ENCODE measurements at regions not wholly inside any gene's neighbourhood (a gene's known extent, or its start where the extent isn't known, plus 50 kb on each side); places are given as distances from the start of the nearest gene placed in this dataset.
"Not testable (repeated sequence)": the region's sequence is repeated elsewhere in the genome, so short reads cannot be mapped to it uniquely, and the experiment has no call there.

- no peak for DNase-seq
Measured at GRCh38 chr2:116776556-116776955, 1037.9 kb upstream of the DDX18 start.

- DNase-seq = no peak
Measured at GRCh38 chr2:116787848-116788247, 1026.6 kb upstream of the DDX18 start.

DNA sequence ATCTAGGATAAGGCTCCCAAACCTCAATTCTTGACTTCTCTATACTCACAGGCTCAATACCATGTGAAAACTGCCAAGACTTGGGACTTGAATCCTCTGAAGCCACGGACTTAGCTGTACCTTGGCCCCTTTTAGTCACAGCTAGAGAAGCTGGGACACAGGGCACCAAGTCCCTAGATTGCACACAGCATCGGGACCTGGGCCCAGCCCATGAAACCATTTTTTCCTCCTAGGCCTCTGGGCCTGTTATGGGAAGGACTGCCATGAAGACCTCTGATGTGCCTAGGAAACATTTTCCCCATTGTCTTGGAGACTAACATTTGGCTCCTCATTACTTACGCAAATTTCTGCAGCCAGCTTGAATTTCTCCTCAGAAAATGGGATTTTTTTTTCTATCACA is 1011.8 kb upstream of the DDX18 start:
- no peak for DNase-seq

DNA sequence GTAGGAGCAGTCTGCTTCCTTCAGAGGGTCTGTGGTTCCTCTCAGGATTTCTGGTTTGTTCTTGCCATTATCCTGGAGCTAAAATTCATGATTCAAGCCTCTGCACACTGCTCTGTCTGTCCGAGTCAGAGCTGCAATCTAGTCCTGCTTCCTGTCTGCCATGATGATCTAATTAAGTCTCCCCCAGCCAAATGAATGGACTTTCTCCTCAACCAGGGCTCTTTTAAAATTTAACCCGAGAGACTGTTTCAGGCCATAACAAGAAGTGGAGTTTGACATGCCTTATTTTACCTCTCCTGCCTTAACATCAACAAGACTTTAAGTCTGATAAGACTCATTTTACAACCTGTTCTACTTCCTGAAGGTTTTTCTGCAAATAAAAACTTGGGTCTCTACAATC is 1009.6 kb upstream of the DDX18 start:
- no peak for DNase-seq

DNA sequence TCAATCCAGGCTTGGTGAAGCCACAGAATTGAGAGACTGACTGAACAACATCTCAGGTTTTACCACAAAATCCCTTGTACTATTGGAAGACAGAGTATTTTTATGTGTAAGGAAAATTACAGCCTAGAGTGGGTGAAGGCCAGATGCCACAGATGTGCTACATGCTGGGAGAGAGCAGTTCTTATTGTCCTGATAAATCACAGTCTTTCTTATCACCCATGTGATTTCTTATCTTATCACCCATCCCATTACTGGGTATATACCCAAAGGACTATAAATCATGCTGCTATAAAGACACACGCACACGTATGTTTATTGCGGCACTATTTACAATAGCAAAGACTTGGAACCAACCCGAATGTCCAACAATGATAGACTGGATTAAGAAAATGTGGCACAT is 1008.0 kb upstream of the DDX18 start:
- not testable (repeated sequence) for DNase-seq

GRCh38 chr2:116809109-116809508 is 1005.4 kb upstream of the DDX18 start:
- no peak for DNase-seq

- no peak for DNase-seq
Measured at GRCh38 chr2:116810071-116810470, 1004.4 kb upstream of the DDX18 start.

DNA sequence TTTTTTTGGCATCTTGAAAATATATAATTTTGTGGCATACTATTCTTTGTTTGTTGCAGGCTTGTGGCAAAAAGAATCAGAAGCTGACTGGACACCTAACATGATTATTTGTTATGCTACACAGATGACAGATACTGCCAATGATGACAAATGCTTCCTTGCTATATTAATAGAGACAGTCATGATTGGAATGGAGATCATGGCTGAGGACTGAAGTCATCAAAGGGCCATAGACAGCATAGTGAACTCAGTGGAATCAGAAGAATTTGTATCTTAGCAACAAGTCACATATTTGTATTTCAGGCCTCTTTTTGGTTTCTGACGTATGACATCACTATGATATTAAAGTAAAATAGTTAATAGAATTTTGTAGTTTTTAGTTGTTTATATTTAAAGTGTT is 1003.8 kb upstream of the DDX18 start:
- no peak for DNase-seq

DNA sequence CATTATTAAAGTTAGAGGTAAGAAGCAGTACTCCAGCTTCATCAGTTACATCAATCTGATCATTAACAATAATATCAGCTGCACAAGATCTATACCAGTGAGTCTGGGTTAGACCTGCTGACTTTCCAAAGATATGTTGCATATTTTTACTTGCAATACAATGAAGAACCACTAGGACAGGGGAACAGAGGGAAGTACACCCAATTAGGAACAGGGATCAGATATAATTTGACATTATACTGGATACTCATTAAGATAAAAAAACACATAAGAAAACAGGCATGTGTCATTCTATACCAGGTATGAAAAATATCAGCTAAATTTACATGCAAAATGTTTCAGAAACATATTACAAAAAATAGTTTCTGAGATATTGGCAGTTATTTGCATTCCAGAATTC is 995.1 kb upstream of the DDX18 start:
- DNase-seq = no peak

DNA sequence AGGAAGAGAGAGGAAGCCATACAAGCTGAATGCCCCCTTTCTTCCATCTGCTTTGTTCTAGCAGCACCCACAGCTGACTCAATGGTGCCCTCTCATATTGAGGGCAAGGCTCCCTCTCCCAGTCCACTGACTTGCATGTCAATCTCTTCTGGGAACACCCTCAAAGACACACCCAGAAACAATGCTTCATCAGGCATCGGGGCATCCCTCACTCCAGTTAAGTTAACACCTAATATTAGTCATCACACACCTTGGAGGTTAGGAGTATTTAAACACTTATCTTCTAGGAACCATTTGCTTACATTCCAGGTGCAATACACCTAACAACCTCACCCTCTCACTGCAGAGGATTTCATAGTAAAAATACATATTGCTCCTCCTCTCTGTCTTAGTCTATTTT is 993.5 kb upstream of the DDX18 start:
- no peak for DNase-seq

DNA sequence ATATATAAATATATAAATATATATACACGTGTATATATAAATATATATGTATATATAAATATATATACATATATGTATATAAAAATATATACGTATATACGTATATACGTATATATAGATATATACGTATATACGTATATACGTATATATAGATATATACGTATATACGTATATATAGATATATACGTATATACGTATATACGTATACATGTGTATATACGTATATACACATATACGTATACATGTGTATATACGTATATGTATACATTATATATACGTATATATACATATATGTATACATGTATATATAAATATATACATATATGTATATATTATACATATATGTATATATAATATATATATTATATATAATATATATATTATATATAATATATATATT is 984.9 kb upstream of the DDX18 start:
- DNase-seq = not testable (repeated sequence)

- no peak for DNase-seq
Measured at GRCh38 chr2:116832148-116832547, 982.3 kb upstream of the DDX18 start.

DNA sequence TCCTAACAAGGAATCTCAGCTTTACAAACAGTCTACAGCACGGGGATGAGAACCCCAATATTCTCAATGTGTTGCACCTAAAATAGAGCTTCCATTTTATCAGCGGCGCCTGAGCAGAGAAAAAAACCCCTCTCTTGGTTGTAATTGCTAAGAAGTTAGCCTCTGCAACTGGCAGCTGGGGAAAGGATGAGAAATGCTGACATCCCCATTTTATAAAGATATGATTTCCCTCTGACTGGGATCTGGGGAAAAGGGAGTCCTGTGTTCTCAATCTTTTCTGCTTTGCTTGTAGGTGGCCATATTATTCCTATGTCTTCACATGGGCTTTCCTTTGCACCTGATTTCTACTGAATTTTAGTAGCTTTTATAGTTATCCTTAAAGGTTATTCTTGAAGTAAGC is 981.4 kb upstream of the DDX18 start:
- no peak for DNase-seq

GRCh38 chr2:116842164-116842563 is 972.3 kb upstream of the DDX18 start:
- no peak for DNase-seq

GRCh38 chr2:116859708-116860107 is 954.8 kb upstream of the DDX18 start:
- no peak for DNase-seq

DNA sequence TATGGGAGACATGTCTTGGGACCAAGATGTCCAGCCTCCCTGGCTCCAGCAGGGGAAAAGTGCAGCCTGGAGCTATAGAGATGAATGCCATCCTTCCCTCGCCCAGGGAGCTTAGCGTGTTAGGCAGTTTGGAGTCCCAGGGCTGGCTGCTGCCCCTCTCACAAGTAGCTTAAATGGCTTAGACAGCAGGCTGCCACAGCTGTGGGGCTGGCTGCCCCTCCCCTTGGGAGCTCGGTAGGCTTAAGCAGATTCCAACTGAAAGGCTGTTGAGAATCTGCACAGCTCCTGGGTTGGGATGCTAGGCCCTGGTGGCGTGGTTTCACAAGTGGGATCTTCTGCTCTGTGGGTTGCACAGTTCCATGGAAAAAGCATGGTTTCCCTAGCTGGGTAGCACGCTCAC is 940.5 kb upstream of the DDX18 start:
- DNase-seq = no peak

DNA sequence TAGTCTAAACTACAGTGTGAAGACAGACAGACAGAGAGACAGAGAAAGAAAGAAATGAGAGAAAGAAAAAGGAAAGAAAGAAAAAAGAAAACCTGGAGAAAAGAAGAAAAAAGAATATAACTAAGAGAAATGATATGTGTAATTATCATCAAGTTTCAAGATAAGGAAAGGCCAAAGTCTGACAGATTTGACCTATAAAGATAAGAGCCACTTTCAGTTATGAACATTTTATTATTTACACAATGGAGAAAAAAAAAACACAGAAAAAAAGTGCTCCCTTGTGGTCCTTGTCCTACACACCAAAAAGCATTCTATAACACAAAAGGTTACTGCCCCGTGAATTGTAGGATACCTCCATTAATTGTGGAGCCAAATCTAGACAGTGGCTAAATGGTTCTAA is 937.2 kb upstream of the DDX18 start:
- DNase-seq = no peak

DNA sequence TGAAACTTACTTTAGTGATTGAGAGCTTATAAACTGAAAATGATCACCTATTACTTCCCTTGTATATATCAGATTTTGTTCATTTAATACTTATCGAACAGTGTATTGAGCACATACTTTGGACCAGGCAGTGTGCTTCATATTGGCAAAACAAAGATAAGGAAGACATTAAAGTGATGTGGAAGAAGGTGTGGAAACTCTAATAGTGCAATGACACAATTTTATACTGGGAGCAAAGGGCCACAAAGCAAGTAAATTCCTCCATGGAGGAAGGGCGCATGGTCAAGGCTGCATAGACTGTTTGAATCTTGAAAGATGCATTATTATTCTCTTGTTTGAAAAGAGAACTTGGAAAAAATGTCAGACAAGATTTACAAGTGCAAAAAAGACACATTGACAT is 936.5 kb upstream of the DDX18 start:
- DNase-seq = no peak

DNA sequence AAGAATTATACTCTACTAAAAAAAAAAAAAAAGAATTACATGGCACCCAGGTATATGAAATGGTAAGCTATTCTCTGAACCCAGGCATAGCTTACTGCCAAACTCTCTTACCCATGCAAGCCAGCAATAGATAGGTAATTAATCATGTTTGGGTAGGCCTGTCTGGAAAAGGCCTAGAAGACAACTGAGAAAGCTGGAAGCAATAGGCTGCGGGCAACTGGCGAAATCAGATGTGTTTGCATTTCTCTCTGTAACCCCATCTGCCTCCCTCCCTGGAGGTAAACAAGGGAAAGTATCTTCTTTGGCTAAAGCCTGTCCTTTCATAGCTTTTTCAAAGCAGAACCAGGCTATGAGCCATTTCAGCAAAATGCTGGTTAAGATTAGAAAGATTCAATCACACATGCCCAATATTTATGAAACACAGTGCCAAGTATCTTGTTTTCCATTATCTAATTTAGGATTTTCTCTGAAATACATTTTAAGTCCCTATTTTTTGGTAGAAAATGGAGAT is 934.8 kb upstream of the DDX18 start:
- no peak for DNase-seq

DNA sequence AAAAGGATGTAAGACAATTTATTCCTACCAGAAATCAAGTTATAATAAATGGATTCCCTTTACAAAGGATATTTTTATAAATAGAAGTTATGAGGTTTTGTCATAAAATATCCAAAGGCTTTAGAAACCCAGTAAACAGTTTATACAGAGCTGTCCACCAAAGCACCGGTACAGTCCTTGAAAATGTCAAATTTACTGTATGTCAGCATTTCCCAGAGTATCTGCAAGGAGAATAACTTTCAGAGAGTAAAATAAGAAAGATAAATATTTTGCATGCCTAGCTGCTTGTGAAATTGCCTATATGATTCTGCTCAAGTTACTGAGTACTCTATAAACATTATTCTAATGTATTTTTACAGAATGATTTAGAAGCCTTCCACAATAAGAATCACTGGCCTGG is 923.3 kb upstream of the DDX18 start:
- no peak for DNase-seq

- DNase-seq = no peak
Measured at GRCh38 chr2:116911540-116911939, 903.0 kb upstream of the DDX18 start.

DNA sequence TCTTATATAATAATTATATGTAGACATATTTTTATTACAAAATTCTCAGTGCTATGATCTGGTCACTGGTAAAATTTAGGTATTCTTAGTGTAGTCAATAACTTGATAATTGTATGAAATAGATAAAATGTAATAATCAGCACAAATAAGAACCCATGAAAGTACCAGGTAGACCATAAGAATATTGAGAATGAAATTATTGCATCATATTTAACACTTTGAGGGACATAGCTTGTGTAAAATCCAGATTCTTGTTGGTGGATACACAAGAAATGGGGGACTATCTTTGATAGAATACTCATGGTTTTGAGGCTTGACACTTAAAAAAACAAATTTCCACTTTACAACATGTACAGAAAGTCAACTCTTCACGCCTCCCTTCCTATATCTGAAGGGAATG is 898.8 kb upstream of the DDX18 start:
- DNase-seq = no peak

DNA sequence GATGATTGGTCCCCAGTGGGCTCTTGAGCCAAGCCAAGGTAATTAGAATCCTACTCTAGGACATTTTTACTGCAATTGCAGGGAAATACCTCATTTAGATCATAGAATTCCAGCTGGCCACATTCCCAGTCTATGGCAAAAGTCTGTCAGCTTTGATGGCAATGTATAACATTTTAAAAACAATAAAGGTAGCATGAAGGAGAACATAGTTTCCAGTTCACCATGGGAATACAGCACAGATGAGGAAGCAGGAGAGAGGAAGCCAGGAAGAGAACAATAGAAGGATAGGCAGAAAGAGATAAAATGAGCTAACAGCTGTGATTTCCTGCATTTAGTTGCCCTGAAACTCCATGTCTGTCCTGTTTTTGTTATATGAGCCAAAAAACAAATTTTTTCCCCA is 897.3 kb upstream of the DDX18 start:
- DNase-seq = no peak

- DNase-seq = no peak
Measured at GRCh38 chr2:116918574-116918973, 895.9 kb upstream of the DDX18 start.

DNA sequence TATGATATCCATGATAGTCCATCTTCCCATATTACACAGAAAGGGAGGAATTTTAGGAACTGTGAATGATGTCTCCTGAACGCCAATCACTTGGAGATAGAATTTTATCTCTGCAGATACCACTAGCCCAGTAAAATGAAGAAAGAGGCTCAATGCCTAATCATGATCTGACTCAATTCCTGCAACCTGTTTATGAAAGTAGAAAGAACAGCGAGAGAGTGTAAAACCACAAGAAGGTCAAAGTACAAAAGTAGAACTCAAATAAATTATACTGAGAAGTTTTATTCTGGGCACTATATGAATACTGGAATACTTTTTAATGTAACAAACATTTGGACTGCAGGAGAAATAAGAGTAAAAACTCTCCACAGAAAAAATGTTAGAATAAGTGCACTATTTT is 892.1 kb upstream of the DDX18 start:
- DNase-seq = no peak

DNA sequence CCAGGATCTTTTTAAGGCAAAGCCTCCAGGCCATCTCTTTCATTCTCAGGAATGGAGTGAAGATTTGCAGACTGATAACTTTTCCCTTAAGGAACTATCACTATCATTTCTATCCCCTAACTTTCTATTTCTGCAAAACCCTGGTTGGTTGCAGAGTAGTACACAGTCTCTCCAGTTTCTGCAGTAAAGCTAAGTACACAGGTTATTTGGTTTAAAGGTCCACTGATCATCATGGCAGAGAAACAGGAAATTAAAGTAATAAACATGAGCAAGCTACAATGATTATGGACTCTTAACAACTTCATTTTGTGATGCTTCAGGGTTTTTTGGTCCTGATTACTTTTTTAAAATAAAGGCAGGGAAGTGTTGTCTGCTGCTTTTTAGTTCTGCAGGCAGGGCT is 890.0 kb upstream of the DDX18 start:
- no peak for DNase-seq

Data from midbrain (tissue), 1 donor.